ENCODE measurements at regions not wholly inside any gene's neighbourhood (a gene's known extent, or its start where the extent isn't known, plus 50 kb on each side); places are given as distances from the start of the nearest gene placed in this dataset.

GRCh38 chr16:8183176-8184099, 406.9 kb downstream of the TMEM114 start:
- TF ChIP-seq TAF1 (IDR thresholded peaks at IDR 0.05; ENCODE audit: borderline replicate concordance, insufficient read depth, low read length) (no peak), POLR2AphosphoS5 (IDR thresholded peaks at IDR 0.05; ENCODE audit: low read depth, low read length) (no peak), FOXP2 (optimal IDR thresholded peaks at IDR 0.05; ENCODE audit: borderline replicate concordance, extremely low read depth, extremely low read length, insufficient read depth) (no peak), SIN3A (IDR thresholded peaks at IDR 0.05; ENCODE audit: borderline replicate concordance, insufficient read depth, low read length) (no peak), REST (IDR thresholded peaks at IDR 0.05; ENCODE audit: insufficient read depth in 1 of 2, low read depth in 2 of 2, low read length in 2 of 2) (no peak)

- TF ChIP-seq SIN3A (IDR thresholded peaks at IDR 0.05; ENCODE audit: borderline replicate concordance, insufficient read depth, low read length) (no peak), FOXP2 (optimal IDR thresholded peaks at IDR 0.05; ENCODE audit: borderline replicate concordance, extremely low read depth, extremely low read length, insufficient read depth) (no peak), TAF1 (IDR thresholded peaks at IDR 0.05; ENCODE audit: borderline replicate concordance, insufficient read depth, low read length) (no peak), REST (IDR thresholded peaks at IDR 0.05; ENCODE audit: insufficient read depth in 1 of 2, low read depth in 2 of 2, low read length in 2 of 2) (no peak), POLR2AphosphoS5 (IDR thresholded peaks at IDR 0.05; ENCODE audit: low read depth, low read length) (no peak)
Measured at GRCh38 chr16:8182761-8183160, 407.6 kb downstream of the TMEM114 start.

- no peak for TF ChIP-seq REST (IDR thresholded peaks at IDR 0.05; ENCODE audit: insufficient read depth in 1 of 2, low read depth in 2 of 2, low read length in 2 of 2)
Measured at GRCh38 chr16:8179615-8180014, 410.7 kb downstream of the TMEM114 start.

GRCh38 chr16:8178271-8178670, 412.0 kb downstream of the TMEM114 start:
- TF ChIP-seq FOXP2 (optimal IDR thresholded peaks at IDR 0.05; ENCODE audit: borderline replicate concordance, extremely low read depth, extremely low read length, insufficient read depth) (no peak), REST (IDR thresholded peaks at IDR 0.05; ENCODE audit: insufficient read depth in 1 of 2, low read depth in 2 of 2, low read length in 2 of 2) (no peak), SIN3A (IDR thresholded peaks at IDR 0.05; ENCODE audit: borderline replicate concordance, insufficient read depth, low read length) (no peak), POLR2AphosphoS5 (IDR thresholded peaks at IDR 0.05; ENCODE audit: low read depth, low read length) (no peak), TAF1 (IDR thresholded peaks at IDR 0.05; ENCODE audit: borderline replicate concordance, insufficient read depth, low read length) (no peak)

Data from PFSK-1 (cell line).